SK-N-SH treated with all-trans-retinoic acid at 6 μM for 48 hours (cell line): ENCODE measurements at regions not wholly inside any gene's neighbourhood (a gene's known extent, or its start where the extent isn't known, plus 50 kb on each side); places are given as distances from the start of the nearest gene placed in this dataset.

Source experiments
- ATAC-seq: fragments of 200-7000 bp; cut with Tn5 transposase; 3 replicates; pipeline ENCODE4 v1.9.1; 2020; ENCODE audit warnings: mild to moderate bottlenecking, moderate library complexity
- BACH2 ChIP-seq: fragments of 250-450 bp; sonication (Bioruptor Pico); IDR thresholded peaks from 2 replicates; pipeline ENCODE4 v1.9.0; 2021; ENCODE audit warnings: mild to moderate bottlenecking, borderline replicate concordance
- CSDC2 ChIP-seq: fragments of 250-450 bp; sonication (Bioruptor Pico); IDR thresholded peaks from 2 replicates; pipeline ENCODE4 v1.5.0; 2020; ENCODE audit warnings: mild to moderate bottlenecking, moderate library complexity
- ESRRG ChIP-seq: fragments of 250-450 bp; sonication (Bioruptor Pico); IDR thresholded peaks from 2 replicates; pipeline ENCODE4 v1.6.1; 2021; ENCODE audit warnings: mild to moderate bottlenecking
- GLIS3 ChIP-seq: fragments of 250-450 bp; sonication (Bioruptor Pico); IDR thresholded peaks from 2 replicates; pipeline ENCODE4 v1.5.0; 2020; ENCODE audit warnings: mild to moderate bottlenecking, moderate library complexity
- ISL1 ChIP-seq: fragments of 250-450 bp; sonication (Bioruptor Pico); IDR thresholded peaks from 2 replicates; pipeline ENCODE4 v2.1.2; 2022; ENCODE audit warnings: mild to moderate bottlenecking, moderate library complexity
- PPARA ChIP-seq: fragments of 250-450 bp; sonication (Bioruptor Pico); IDR thresholded peaks from 2 replicates; pipeline ENCODE4 v1.5.0; 2020; ENCODE audit warnings: mild to moderate bottlenecking, borderline replicate concordance
- RARB ChIP-seq: fragments of 250-450 bp; sonication (Bioruptor Pico); IDR thresholded peaks from 2 replicates; pipeline ENCODE4 v1.8.0; 2021; ENCODE audit warnings: mild to moderate bottlenecking, moderate library complexity
- SNAI2 ChIP-seq: fragments of 250-450 bp; sonication (Bioruptor Pico); IDR thresholded peaks from 2 replicates; pipeline ENCODE4 v1.5.0; 2020; ENCODE audit warnings: mild to moderate bottlenecking, moderate library complexity
- ZC3H10 ChIP-seq: fragments of 250-450 bp; sonication (Bioruptor Pico); IDR thresholded peaks from 2 replicates; pipeline ENCODE4 v1.5.1; 2021; ENCODE audit warnings: mild to moderate bottlenecking, moderate library complexity
- ZFP3 ChIP-seq: fragments of 250-450 bp; sonication (Bioruptor Pico); IDR thresholded peaks from 2 replicates; pipeline ENCODE4 v1.5.0; 2020; ENCODE audit warnings: mild to moderate bottlenecking, moderate library complexity
- ZFP30 ChIP-seq: fragments of 450-650 bp; formaldehyde crosslinking; IDR thresholded peaks from 2 replicates; pipeline ENCODE4 v1.5.0; 2022; ENCODE audit warnings: mild to moderate bottlenecking, moderate library complexity
- ZNF565 ChIP-seq: fragments of 450-650 bp; formaldehyde crosslinking; conservative IDR thresholded peaks from 2 replicates; pipeline ENCODE4 v1.5.0; 2020; ENCODE audit warnings: low read depth, mild to moderate bottlenecking, moderate library complexity
- ZNF70 ChIP-seq: fragments of 450-650 bp; formaldehyde crosslinking; IDR thresholded peaks from 2 replicates; pipeline ENCODE4 v1.5.0; 2020; ENCODE audit warnings: mild to moderate bottlenecking, moderate library complexity
- ZNF8 ChIP-seq: fragments of 450-650 bp; formaldehyde crosslinking; IDR thresholded peaks from 2 replicates; pipeline ENCODE4 v1.5.0; 2020; ENCODE audit warnings: mild to moderate bottlenecking, moderate library complexity
- TF ChIP-seq, protein P1 (sequence below): fragments of 250-450 bp; sonication (Bioruptor Pico); IDR thresholded peaks from 2 replicates; pipeline ENCODE4 v1.5.1; 2021; ENCODE audit warnings: mild to moderate bottlenecking, moderate library complexity
- TF ChIP-seq, protein P2 (sequence below): fragments of 250-450 bp; sonication (Bioruptor Pico); IDR thresholded peaks from 2 replicates; pipeline ENCODE4 v1.5.1; 2020; ENCODE audit warnings: low read depth, mild to moderate bottlenecking, moderate library complexity
- TF ChIP-seq, protein P3 (sequence below): fragments of 250-450 bp; sonication (Bioruptor Pico); IDR thresholded peaks from 2 replicates; pipeline ENCODE4 v1.5.0; 2020; ENCODE audit warnings: mild to moderate bottlenecking, moderate library complexity
- TF ChIP-seq, protein P4 (sequence below): fragments of 250-450 bp; sonication (Bioruptor Pico); IDR thresholded peaks from 2 replicates; pipeline ENCODE4 v1.8.0; 2021; ENCODE audit warnings: low read depth, mild to moderate bottlenecking, moderate library complexity, borderline replicate concordance

DNA sequence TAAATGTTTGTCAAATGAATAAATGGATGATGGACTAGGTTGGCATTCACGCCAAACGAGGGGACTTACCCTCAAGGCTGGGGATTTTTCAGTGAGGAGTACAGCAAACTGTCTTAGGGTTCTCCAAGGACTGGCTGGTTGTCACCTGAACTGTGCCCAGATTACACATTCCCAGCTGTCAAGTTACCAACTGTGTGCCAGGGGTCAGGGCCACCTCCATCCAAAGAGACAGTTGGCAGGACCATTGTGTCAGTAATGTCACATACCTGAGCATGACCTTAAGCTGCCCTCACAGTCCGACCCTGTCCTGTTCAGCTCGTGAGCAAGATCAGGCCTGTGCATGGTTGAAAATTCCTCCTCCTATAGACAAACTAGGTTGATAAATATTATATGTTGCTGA is 116.7 kb downstream of the MID1IP1 start:
- no peak for ATAC-seq
- TF ChIP-seq, protein P1, sequence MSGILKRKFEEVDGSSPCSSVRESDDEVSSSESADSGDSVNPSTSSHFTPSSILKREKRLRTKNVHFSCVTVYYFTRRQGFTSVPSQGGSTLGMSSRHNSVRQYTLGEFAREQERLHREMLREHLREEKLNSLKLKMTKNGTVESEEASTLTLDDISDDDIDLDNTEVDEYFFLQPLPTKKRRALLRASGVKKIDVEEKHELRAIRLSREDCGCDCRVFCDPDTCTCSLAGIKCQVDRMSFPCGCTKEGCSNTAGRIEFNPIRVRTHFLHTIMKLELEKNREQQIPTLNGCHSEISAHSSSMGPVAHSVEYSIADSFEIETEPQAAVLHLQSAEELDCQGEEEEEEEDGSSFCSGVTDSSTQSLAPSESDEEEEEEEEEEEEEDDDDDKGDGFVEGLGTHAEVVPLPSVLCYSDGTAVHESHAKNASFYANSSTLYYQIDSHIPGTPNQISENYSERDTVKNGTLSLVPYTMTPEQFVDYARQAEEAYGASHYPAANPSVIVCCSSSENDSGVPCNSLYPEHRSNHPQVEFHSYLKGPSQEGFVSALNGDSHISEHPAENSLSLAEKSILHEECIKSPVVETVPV (CRISPR knock-in tag), result no peak
- TF ChIP-seq ZNF565 (CRISPR knock-in tag) (no peak), GLIS3 (CRISPR knock-in tag) (no peak), ESRRG (CRISPR knock-in tag) (no peak), ZC3H10 (CRISPR knock-in tag) (no peak), ZFP30 (CRISPR knock-in tag) (no peak), RARB (CRISPR knock-in tag) (no peak), ISL1 (no peak), ZNF8 (CRISPR knock-in tag) (no peak), PPARA (CRISPR knock-in tag) (no peak), ZFP3 (CRISPR knock-in tag) (no peak), ZNF70 (CRISPR knock-in tag) (no peak)
- TF ChIP-seq, protein P2, sequence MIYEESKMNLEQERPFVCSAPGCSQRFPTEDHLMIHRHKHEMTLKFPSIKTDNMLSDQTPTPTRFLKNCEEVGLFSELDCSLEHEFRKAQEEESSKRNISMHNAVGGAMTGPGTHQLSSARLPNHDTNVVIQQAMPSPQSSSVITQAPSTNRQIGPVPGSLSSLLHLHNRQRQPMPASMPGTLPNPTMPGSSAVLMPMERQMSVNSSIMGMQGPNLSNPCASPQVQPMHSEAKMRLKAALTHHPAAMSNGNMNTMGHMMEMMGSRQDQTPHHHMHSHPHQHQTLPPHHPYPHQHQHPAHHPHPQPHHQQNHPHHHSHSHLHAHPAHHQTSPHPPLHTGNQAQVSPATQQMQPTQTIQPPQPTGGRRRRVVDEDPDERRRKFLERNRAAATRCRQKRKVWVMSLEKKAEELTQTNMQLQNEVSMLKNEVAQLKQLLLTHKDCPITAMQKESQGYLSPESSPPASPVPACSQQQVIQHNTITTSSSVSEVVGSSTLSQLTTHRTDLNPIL (CRISPR knock-in tag), result no peak
- TF ChIP-seq, protein P3, sequence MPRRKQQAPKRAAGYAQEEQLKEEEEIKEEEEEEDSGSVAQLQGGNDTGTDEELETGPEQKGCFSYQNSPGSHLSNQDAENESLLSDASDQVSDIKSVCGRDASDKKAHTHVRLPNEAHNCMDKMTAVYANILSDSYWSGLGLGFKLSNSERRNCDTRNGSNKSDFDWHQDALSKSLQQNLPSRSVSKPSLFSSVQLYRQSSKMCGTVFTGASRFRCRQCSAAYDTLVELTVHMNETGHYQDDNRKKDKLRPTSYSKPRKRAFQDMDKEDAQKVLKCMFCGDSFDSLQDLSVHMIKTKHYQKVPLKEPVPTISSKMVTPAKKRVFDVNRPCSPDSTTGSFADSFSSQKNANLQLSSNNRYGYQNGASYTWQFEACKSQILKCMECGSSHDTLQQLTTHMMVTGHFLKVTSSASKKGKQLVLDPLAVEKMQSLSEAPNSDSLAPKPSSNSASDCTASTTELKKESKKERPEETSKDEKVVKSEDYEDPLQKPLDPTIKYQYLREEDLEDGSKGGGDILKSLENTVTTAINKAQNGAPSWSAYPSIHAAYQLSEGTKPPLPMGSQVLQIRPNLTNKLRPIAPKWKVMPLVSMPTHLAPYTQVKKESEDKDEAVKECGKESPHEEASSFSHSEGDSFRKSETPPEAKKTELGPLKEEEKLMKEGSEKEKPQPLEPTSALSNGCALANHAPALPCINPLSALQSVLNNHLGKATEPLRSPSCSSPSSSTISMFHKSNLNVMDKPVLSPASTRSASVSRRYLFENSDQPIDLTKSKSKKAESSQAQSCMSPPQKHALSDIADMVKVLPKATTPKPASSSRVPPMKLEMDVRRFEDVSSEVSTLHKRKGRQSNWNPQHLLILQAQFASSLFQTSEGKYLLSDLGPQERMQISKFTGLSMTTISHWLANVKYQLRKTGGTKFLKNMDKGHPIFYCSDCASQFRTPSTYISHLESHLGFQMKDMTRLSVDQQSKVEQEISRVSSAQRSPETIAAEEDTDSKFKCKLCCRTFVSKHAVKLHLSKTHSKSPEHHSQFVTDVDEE (CRISPR knock-in tag), result no peak

DNA sequence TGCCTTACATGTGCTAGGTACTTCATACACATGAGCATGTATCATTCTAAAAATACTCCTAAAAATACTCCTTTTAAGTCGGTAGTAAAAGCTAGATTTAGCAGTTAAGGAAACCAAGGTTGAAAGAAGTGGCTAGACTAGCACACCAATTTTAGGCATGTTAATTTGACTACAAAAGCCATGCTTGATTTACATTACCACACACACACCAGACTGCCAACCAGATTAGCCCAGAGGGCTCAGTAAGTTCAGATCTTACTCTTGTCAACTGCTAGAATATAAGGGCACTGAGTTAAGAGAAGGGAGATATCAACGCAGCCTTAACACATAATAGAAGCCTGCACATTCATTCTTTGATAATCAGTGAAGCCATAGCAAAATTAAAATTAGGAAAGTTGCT is 117.9 kb downstream of the MID1IP1 start:
- TF ChIP-seq GLIS3 (CRISPR knock-in tag), result no peak
- TF ChIP-seq, protein P3 (CRISPR knock-in tag), result no peak
- TF ChIP-seq, protein P4, sequence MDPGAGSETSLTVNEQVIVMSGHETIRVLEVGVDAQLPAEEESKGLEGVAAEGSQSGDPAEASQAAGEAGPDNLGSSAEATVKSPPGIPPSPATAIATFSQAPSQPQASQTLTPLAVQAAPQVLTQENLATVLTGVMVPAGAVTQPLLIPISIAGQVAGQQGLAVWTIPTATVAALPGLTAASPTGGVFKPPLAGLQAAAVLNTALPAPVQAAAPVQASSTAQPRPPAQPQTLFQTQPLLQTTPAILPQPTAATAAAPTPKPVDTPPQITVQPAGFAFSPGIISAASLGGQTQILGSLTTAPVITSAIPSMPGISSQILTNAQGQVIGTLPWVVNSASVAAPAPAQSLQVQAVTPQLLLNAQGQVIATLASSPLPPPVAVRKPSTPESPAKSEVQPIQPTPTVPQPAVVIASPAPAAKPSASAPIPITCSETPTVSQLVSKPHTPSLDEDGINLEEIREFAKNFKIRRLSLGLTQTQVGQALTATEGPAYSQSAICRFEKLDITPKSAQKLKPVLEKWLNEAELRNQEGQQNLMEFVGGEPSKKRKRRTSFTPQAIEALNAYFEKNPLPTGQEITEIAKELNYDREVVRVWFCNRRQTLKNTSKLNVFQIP, result no peak
- TF ChIP-seq ESRRG (CRISPR knock-in tag), result no peak
- TF ChIP-seq SNAI2 (CRISPR knock-in tag), result no peak
- TF ChIP-seq ZNF70 (CRISPR knock-in tag), result no peak
- TF ChIP-seq RARB (CRISPR knock-in tag), result no peak
- TF ChIP-seq, protein P2 (CRISPR knock-in tag), result no peak
- no peak for TF ChIP-seq BACH2 (CRISPR knock-in tag)
- TF ChIP-seq PPARA (CRISPR knock-in tag), result no peak
- TF ChIP-seq CSDC2 (CRISPR knock-in tag), result no peak
- ATAC-seq, result no peak
